Neural cell (in vitro differentiated cells): ENCODE measurements at regions not wholly inside any gene's neighbourhood (a gene's known extent, or its start where the extent isn't known, plus 50 kb on each side); places are given as distances from the start of the nearest gene placed in this dataset.

ENCODE experiments used
- H2AFZ ChIP-seq: fragments of 200-600, 300-800 bp; sonication (generic), shearing (Covaris generic); 2 replicates; pipeline ENCODE4 v1.6.0; 2014; ENCODE audit warnings: low read depth, mild to moderate bottlenecking, antibody characterized with exemption, low read length, moderate library complexity
- H3F3A ChIP-seq: fragments of 200-600 bp; shearing (Covaris generic); 2 replicates; pipeline ENCODE4 v1.6.1; 2016; ENCODE audit warnings: mild to moderate bottlenecking, moderate library complexity, mixed read lengths, antibody characterized with exemption, low read length; ENCODE audit not compliant: insufficient read depth, poor library complexity, severe bottlenecking
- H3K27ac ChIP-seq: fragments of 200-600, 300-800 bp; sonication (generic), shearing (Covaris generic); 2 replicates; pipeline ENCODE4 v1.5.1; 2014; ENCODE audit warnings: mild to moderate bottlenecking, low read length, moderate library complexity
- H3K27me3 ChIP-seq: fragments of 300-800, 200-600 bp; sonication (generic), shearing (Covaris generic); 2 replicates; pipeline ENCODE4 v1.6.0; 2014; ENCODE audit warnings: mild to moderate bottlenecking, low read depth, low read length, moderate library complexity; ENCODE audit not compliant: insufficient read depth
- H3K36me3 ChIP-seq: fragments of 300-800, 200-600 bp; sonication (generic), shearing (Covaris generic); 2 replicates; pipeline ENCODE4 v1.5.1; 2014; ENCODE audit warnings: mild to moderate bottlenecking, antibody characterized with exemption, low read length, moderate library complexity; ENCODE audit not compliant: insufficient read depth
- H3K4me2 ChIP-seq: fragments of 300-800, 200-600 bp; sonication (generic), shearing (Covaris generic); 2 replicates; pipeline ENCODE4 v1.6.0; 2014; ENCODE audit warnings: mild to moderate bottlenecking, low read length
- H3K4me3 ChIP-seq: fragments of 300-800, 200-600 bp; sonication (generic), shearing (Covaris generic); 2 replicates; pipeline ENCODE4 v1.5.1; 2014; ENCODE audit warnings: mild to moderate bottlenecking, low read length, moderate library complexity
- H3K79me2 ChIP-seq: fragments of 200-600 bp; shearing (Covaris generic); replicated peaks from 2 replicates; pipeline ENCODE4 v1.6.0; 2014; ENCODE audit warnings: mild to moderate bottlenecking, low read length, moderate library complexity; ENCODE audit not compliant: insufficient read depth
- H3K9ac ChIP-seq: fragments of 300-800, 200-600 bp; sonication (generic), shearing (Covaris generic); 2 replicates; pipeline ENCODE4 v1.6.1; 2016; ENCODE audit warnings: mild to moderate bottlenecking, low read length, mixed read lengths
- H3K9me2 ChIP-seq: fragments of 200-600 bp; shearing (Covaris generic); 2 replicates; pipeline ENCODE4 v1.6.1; 2016; ENCODE audit warnings: mild to moderate bottlenecking, low read length, mixed read lengths; ENCODE audit not compliant: insufficient read depth
- H3K9me3 ChIP-seq: fragments of 200-600, 300-800 bp; sonication (generic), shearing (Covaris generic); 2 replicates; pipeline ENCODE4 v1.6.1; 2016; ENCODE audit warnings: mild to moderate bottlenecking, mixed run types, low read length, moderate library complexity, mixed read lengths
- H4K20me1 ChIP-seq: fragments of 200-600 bp; shearing (Covaris generic); 2 replicates; pipeline ENCODE4 v1.6.1; 2016; ENCODE audit warnings: mild to moderate bottlenecking, mixed run types; ENCODE audit not compliant: insufficient read depth
- EP300 ChIP-seq: fragments of 450-650 bp; conservative IDR thresholded peaks from 2 replicates; pipeline ENCODE4 v1.6.1; 2014; ENCODE audit warnings: antibody characterized with exemption, mild to moderate bottlenecking, moderate library complexity; ENCODE audit not compliant: poor library complexity, severe bottlenecking
- EZH2 ChIP-seq: fragments of 200-600, 300-800 bp; shearing (Covaris generic), sonication (generic); IDR thresholded peaks from 2 replicates; pipeline ENCODE4 v1.6.1; 2014; ENCODE audit warnings: antibody characterized with exemption, low read length, borderline replicate concordance, mild to moderate bottlenecking; ENCODE audit not compliant: insufficient read depth, poor library complexity, severe bottlenecking
- MXI1 ChIP-seq: fragments of 450-650 bp; conservative IDR thresholded peaks from 2 replicates; pipeline ENCODE4 v1.6.1; 2014; ENCODE audit warnings: antibody characterized with exemption, mild to moderate bottlenecking; ENCODE audit not compliant: poor library complexity, severe bottlenecking
- POLR2AphosphoS5 ChIP-seq: IDR thresholded peaks from 2 replicates; pipeline ENCODE4 v1.6.1; 2012
- RAD21 ChIP-seq: fragments of 450-650 bp; conservative IDR thresholded peaks from 2 replicates; pipeline ENCODE4 v1.6.1; 2014; ENCODE audit warnings: antibody characterized with exemption, mild to moderate bottlenecking, moderate library complexity
- SMC3 ChIP-seq: fragments of 450-650 bp; conservative IDR thresholded peaks from 2 replicates; pipeline ENCODE4 v1.6.1; 2014; ENCODE audit warnings: antibody characterized with exemption, mild to moderate bottlenecking, moderate library complexity; ENCODE audit not compliant: poor library complexity
- TAF1 ChIP-seq: IDR thresholded peaks from 2 replicates; pipeline ENCODE4 v1.6.1; 2012; ENCODE audit warnings: low read depth
- TF ChIP-seq, protein P1 (sequence below): IDR thresholded peaks from 2 replicates; pipeline ENCODE4 v1.6.1; 2012; ENCODE audit warnings: borderline replicate concordance
- TF ChIP-seq, protein P2 (sequence below): fragments of 450-650 bp; IDR thresholded peaks from 2 replicates; pipeline ENCODE4 v1.5.1; 2014; ENCODE audit warnings: antibody characterized with exemption, mild to moderate bottlenecking, moderate library complexity; ENCODE audit not compliant: poor library complexity, severe bottlenecking

DNA sequence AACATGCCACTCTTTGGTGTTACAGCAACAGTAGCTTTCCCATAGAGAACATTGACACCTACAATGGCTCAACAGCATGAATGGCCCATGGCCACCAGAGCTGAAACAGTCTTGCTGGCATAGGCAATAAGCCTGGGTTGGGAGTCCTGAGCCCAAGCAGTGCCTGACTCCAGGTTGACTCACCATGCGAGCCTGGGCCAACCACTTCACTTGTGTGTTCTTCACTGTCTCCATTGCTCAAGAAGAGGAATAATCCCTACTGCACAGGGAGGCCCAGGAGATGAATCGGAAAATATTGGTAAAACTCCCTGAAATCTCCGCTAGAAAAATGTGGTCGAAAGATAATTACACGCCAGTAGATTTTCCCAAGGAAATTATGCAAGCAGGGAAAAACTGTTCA is 89.2 kb upstream of the INHBA start:
- H3K27me3 ChIP-seq = no peaks in the 10 kb centered on the region
- no peaks in the 10 kb centered on the region for H3F3A ChIP-seq
- H3K27ac ChIP-seq = no peak overlapping the region
- H3K79me2 ChIP-seq = no peaks in the 10 kb centered on the region
- no peak overlapping the region for H2AFZ ChIP-seq
- H3K4me3 ChIP-seq = no peak overlapping the region
- H4K20me1 ChIP-seq = no peaks in the 10 kb centered on the region
- H3K9ac ChIP-seq = no peak overlapping the region
- H3K4me2 ChIP-seq = no peak overlapping the region
- H3K36me3 ChIP-seq = no peaks in the 10 kb centered on the region
- no peaks in the 10 kb centered on the region for H3K9me3 ChIP-seq
- TF ChIP-seq EP300 (no peak), RAD21 (no peak)
- H3K9me2 ChIP-seq = no peaks in the 10 kb centered on the region

DNA sequence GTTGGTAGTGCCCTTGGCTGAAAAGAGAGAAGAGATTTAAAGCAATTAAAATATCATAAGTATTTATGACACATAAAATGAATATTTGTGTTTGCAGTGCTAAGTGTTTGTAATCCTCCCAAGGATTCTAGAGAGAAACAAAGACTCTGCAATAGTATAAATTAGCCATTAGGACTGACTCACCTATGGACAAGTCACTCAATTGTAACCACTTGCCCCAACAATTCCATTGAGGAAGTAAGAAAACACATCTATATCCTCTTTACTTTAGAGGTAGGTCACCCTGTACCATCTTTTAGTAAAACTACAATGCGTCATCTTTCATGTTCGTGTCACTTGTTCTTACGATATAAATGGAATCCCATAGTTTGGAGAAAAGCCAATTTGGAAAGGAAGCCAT is 85.7 kb upstream of the INHBA start:
- Histone ChIP-seq H3K4me3 (no peak overlapping the region), H3K27ac (no peak overlapping the region), H3K9me3 (no peaks in the 10 kb centered on the region), H3K27me3 (no peaks in the 10 kb centered on the region), H3F3A (no peaks in the 10 kb centered on the region), H3K36me3 (no peaks in the 10 kb centered on the region), H4K20me1 (no peaks in the 10 kb centered on the region), H3K79me2 (no peaks in the 10 kb centered on the region), H3K9ac (no peak overlapping the region), H3K9me2 (no peaks in the 10 kb centered on the region), H3K4me2 (no peak overlapping the region), H2AFZ (no peak overlapping the region)
- no peak for TF ChIP-seq SMC3
- TF ChIP-seq, protein P1, sequence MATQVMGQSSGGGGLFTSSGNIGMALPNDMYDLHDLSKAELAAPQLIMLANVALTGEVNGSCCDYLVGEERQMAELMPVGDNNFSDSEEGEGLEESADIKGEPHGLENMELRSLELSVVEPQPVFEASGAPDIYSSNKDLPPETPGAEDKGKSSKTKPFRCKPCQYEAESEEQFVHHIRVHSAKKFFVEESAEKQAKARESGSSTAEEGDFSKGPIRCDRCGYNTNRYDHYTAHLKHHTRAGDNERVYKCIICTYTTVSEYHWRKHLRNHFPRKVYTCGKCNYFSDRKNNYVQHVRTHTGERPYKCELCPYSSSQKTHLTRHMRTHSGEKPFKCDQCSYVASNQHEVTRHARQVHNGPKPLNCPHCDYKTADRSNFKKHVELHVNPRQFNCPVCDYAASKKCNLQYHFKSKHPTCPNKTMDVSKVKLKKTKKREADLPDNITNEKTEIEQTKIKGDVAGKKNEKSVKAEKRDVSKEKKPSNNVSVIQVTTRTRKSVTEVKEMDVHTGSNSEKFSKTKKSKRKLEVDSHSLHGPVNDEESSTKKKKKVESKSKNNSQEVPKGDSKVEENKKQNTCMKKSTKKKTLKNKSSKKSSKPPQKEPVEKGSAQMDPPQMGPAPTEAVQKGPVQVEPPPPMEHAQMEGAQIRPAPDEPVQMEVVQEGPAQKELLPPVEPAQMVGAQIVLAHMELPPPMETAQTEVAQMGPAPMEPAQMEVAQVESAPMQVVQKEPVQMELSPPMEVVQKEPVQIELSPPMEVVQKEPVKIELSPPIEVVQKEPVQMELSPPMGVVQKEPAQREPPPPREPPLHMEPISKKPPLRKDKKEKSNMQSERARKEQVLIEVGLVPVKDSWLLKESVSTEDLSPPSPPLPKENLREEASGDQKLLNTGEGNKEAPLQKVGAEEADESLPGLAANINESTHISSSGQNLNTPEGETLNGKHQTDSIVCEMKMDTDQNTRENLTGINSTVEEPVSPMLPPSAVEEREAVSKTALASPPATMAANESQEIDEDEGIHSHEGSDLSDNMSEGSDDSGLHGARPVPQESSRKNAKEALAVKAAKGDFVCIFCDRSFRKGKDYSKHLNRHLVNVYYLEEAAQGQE = no peak
- no peak for TF ChIP-seq RAD21
- TF ChIP-seq TAF1 = no peak
- TF ChIP-seq EZH2 = no peak
- TF ChIP-seq, protein P2, sequence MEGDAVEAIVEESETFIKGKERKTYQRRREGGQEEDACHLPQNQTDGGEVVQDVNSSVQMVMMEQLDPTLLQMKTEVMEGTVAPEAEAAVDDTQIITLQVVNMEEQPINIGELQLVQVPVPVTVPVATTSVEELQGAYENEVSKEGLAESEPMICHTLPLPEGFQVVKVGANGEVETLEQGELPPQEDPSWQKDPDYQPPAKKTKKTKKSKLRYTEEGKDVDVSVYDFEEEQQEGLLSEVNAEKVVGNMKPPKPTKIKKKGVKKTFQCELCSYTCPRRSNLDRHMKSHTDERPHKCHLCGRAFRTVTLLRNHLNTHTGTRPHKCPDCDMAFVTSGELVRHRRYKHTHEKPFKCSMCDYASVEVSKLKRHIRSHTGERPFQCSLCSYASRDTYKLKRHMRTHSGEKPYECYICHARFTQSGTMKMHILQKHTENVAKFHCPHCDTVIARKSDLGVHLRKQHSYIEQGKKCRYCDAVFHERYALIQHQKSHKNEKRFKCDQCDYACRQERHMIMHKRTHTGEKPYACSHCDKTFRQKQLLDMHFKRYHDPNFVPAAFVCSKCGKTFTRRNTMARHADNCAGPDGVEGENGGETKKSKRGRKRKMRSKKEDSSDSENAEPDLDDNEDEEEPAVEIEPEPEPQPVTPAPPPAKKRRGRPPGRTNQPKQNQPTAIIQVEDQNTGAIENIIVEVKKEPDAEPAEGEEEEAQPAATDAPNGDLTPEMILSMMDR = no peak
- no peak for TF ChIP-seq MXI1
- TF ChIP-seq POLR2AphosphoS5 = no peak
- TF ChIP-seq EP300 = no peak
